Inflammatory macrophage treated with lipopolysaccharide for 1 hour (primary cell): ENCODE measurements at regions not wholly inside any gene's neighbourhood (a gene's known extent, or its start where the extent isn't known, plus 50 kb on each side); places are given as distances from the start of the nearest gene placed in this dataset.
"Not testable (repeated sequence)": the region's sequence is repeated elsewhere in the genome, so short reads cannot be mapped to it uniquely, and the experiment has no call there.

Experiments used
- DNase-seq, 2 donors: peaks; one replicate each; pipeline ENCODE4 v3.0.0-alpha.2; 2020 to 2022

- no peak for DNase-seq
These were observed 586.7 kb upstream of the CITED2 start for GRCh38 chr6:139961190-139961589.

GRCh38 chr6:139960671-139961070, 586.2 kb upstream of the CITED2 start:
- DNase-seq = no peak

DNA sequence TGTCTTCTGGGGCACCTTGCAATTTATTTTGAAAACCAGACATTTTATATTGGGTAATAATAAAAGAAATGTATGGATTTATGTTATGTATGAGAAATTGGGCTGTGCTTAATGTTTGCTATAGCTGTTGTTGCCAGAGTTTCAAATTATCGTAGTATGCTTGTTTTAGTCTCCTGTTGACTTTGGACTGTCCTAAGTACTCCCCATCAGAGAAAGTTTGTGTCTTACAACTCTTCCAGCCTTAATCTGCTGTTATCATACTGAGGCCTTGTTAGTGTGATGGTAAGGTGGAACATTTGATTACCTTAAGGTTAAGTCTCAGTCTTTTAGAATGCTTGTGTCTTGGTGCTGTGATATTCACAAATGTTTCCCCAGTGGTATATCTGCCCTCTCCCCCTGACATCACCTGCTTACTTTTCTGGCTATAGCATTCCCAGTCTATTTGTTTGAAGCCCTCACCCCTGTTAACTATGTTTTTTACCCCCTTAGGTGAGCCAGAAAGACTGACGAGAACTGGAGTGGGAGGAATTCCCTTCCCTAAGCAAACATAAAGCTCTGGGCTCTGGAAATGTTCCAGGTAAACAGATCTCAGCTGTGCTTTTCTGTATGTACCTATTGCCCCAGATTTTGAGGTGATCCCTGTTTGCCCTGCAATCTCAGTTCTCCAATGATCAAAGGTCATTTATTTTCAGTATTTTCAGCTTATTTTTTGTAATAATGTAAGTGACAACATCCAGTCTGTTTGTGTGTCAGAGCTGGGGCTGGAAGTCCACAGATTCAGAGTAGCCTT, 581.1 kb upstream of the CITED2 start:
- no peak for DNase-seq

DNA sequence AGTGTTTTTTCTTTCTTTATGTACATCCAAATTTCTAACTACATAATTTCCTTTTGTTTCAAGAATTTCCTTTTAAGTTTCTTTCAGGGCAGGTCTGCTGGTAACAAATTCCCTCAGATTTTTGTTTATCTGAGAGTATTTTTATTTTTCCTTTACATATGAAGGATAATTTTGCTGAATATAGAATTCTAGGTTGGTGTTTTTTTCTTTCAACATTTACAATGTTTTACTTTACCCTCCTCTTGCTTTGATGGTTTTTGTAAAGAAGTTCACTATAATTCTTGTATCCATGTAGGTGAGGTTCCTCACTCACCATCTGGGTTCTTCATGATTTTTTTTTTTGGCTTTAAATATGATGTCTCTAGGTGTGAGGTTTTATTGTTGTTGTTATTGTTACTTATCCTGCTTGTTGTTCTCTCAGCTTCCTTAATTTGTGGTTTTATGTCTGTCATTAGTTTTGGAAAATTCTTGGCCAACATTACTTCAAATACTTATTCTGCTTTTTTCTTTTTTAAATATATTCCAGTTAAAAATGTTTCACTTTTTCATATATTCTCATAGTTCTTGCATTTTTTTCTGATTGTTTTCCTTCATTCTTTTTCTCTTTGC, 580.1 kb upstream of the CITED2 start:
- DNase-seq = no peak

- DNase-seq = not testable (repeated sequence)
These were observed 579.3 kb upstream of the CITED2 start for GRCh38 chr6:139953780-139954179.

DNA sequence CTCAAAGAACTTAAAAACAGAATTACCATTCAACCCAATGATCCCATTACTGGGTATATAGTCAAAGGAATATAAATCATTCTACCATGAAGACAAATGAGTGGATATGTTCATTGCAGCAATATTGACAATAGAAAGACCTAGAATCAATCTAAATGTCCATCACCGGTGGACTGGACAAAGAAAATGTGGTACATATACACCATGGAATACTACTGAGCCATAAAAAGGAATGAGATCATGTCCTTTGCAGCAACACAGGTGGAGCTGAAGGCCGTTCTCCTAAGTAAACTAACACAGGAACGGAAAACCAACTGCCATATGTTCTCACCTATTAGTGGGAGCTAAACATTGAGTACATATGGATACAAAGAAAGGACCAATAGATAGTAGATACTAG, 576.7 kb upstream of the CITED2 start:
- DNase-seq = no peak

- DNase-seq = no peak
These were observed 570.5 kb upstream of the CITED2 start for GRCh38 chr6:139944976-139945375.

- DNase-seq = no peak
These were observed 569.7 kb upstream of the CITED2 start for GRCh38 chr6:139944131-139944530.

DNA sequence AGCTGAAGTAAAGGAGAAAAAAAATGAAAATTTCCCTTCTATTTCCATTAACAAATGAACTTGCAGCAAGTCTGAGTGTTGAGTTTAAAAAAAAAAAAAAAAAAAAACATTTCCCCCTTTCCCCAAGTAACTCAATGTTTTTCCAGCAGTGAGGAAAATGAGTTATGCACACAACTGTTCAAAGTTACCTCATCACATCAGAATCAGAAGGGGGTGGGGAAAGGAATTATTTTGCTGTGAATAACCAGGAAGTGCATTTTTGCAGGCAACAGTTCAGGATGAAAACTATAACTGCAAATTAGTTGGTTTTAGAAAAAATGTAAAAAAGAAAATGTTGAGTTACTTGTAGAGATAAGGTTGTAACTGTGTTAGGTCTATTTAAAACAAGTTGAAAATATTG, 568.9 kb upstream of the CITED2 start:
- no peak for DNase-seq

DNA sequence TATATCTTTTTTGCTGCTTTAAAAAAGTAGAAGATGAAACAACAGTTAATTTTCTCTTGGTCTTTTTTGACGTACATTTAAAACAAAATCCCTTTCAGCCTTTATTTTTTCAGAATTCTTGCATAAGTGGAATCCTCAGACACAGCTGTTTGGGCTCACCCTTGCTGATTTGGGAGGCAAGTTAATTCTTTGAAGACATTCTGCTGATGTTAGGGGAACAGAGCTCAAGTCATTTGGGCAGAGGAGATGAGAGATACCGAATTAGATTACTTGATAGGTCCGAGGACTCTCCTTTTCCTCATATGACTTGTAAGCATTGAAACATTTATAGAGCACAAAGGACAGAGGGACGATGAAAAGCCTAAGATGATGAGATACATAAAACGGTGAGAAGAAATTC, 567.9 kb upstream of the CITED2 start:
- DNase-seq = no peak

DNA sequence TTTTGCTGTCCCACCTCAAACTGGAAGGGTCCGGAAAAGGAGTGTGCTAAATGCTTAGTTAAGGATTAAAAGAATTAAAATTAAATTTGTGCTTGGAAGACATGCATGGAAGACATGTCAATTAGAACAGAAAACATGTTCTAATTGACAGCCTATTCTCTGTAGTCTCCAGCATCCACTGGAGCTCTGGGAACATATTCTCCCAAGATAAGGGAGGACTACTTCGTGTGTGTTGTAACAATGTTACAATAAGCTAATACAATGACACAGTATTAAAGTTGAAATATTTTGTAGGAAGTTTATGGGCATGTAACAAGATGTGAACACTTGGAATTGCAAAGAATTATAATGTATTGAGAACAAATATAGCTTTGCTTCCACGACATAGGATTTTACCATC, 567.4 kb upstream of the CITED2 start:
- no peak for DNase-seq

DNA sequence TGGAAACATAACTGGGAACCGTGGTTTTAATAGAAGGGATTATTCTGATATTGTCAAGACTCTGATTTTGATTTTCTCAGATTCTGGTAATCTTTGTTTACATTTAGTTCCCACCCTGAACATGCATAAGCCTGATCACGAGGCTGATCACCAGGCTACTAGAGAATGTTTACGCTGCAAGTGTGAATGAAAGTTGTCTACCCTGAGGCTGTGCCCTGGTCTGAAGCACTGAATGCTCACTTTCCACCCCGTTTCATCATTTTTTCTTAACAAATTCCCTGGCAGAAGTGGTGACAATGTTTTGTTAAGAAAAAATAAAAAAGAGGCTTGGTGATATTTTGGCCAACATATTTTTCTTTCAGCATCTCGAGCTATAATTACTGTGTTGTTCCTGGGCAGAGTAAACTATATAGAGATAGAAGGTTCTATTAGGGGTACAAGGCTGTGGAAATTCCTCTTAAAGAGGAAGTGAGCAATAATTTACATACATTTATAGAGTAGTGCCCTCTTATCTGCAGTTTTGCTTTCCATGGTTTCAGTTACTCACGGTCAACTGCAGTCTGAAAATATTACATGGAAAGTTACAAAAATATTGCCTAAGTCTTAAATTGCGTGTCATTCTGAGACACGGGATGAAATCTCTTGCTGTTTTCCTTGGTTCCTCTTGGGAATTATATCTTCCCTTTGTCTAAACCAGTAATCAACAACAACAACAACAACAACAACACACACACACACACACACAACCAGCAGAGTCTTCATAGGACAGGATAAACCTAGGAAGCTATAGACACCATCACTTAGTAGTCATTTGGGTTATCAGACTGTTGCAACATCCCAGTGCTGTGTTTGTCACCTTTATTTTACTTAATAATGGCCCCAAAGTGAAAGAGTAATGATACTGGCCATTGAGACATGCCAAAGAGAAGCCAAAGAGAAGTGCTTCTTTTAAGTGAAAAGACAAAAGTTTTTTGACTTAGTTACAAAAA, 566.6 kb upstream of the CITED2 start:
- peak; percentile 86 to 90 for DNase-seq

DNA sequence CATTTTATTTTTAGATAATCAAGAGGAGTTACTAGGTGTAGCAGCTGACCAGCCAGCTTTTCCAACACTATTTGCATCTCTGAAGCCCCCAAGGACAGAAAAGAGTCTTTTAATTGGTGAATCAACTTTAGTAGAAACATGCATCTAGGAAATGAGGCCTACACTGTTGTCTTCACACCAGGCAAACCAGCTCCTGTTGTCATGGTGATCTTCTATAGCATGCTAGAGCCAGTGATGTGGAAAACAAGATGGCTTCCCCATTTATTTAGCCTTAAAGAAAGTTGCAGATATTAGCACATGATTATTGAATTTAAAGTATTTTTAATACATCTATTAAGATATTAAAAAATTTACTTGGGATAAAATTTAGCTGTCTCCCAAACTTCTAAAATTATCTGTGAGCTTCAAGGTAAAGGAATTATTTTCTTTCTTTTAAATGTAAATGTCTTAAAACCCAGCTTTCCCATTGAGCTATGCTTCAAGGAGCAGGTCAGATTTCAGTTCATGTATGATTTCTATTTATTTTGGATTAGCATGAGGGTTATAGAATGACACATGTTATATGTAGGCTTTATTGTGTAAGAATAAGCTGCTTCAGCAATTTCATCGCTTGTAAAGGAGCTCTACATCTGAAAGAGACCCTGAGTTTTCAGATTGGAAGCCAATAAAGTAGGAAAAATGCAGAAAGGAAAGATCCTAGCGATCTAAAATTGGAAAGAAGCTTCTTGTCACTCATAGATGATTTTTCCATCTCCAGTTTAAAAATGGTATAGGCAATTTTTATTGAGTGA, 564.9 kb upstream of the CITED2 start:
- DNase-seq = no peak

DNA sequence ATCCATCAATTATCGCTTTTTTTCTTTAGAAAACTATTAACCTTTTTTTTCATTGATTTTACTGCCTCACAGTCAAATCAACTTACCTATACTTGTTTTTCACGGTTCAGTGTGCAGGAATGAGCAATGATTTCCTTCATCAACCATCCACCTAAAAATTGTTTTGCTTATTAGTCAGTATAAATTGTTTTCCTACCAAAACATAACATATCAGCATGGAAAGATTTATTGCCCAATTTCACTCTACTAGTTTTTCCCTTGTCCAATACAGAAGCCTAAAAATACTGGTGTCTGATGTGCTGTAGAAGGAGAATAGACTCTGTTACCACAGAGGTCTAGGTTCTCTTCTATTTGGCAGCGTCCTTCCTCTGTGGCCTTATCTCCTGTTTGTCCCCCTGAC, 558.2 kb upstream of the CITED2 start:
- no peak for DNase-seq

GRCh38 chr6:139931747-139932146, 557.3 kb upstream of the CITED2 start:
- DNase-seq = no peak

DNA sequence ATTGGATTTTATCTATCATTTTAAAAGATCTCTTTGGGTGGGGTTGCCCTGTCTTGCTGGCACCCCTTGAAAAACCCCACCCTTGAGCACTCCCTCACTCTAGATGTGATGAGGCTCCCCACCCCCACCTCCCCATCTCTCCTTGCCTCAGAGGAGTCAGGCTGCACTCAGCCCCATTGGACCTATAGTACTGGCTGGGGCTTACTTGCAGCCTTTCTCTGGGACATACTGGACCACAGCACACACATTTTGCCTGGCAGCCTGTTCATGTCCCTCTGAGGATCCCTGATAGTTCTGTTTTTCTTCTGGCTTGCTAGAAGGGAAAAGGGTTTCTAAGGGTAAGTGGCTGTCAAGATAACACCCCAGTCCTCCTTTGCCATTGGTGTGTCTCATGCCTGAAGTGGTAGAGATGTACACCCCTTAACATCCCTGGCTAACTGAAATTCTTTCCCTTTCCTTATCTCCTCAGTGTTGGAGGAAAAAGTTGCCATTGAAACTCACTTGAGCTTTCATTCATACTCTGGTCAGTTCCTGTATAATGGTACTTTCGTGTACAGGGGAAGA, 553.4 kb upstream of the CITED2 start:
- no peak for DNase-seq

DNA sequence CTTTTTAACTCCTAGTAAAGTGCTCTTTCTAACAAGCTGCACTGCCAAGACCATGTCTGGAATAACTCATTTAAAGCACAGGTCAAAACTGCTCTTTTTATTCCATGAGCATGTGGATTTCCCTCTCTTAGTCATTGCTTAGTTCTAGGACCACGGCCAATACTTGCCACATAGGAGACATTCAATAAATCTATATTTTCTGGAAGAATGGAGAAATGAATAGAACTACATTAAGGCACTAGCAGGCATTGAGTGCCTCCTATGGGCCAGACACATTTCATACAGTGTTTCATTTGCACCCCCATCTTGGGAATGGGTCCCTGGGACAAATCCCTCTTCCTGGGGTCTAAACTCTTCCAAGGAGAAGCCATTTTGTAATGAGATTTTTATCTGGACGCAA, 552.8 kb upstream of the CITED2 start:
- no peak for DNase-seq

DNA sequence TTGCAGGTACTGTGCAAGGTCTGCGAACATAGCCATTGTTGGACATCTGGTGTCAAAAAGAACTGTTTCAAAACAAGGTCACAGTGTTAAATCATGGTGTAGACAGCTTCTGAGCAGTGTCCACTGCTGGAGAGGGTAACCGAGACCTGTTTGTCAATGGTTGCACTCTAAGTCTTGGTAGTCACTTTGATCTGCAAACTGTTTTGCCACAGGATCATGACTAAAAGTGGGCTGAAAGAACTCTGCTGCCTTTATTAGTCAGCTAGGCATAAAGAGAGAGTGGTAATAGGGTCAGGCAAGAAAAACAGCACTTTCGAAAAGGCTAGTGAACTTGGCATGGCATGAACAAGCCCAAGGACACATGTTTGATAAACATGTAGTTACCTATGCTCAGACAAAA, 552.3 kb upstream of the CITED2 start:
- DNase-seq = no peak

DNA sequence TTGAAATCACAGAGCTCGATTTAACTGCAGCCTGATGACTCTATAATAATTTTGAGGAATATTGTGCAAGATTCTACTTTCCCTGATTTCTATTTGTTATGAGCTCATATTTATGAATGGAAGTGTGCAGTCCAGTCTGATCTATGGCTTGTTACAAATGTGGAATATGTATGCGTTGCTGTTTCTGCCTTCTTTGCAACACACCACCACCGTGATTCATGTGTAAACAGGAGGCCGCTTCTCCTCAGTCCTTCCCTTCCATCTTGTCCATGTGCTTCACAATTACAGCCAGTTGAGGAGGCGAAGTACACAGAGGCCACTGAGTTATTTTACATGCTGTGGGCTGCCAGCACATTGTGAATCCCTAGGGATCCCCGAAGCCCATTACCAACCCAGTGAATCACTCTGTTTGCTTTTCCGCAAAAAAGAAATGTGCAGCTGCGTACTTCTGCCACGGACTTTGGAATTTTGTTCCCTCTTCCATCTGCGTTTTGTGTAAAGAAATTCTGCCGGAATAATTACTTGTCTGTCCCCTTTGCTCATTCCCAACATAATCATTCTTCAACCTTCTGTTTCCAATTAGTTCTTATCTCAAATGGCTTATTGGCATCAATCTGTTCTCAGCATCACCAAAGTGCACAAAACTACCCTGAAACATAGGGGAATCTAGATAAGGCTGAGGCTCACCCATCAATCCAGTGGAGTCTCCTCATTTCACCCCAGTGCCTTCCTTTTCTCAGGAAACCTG, 551.6 kb upstream of the CITED2 start:
- DNase-seq = peak; percentile 75 to 82

- DNase-seq = no peak
These were observed 549.6 kb upstream of the CITED2 start for GRCh38 chr6:139923964-139924475.

DNA sequence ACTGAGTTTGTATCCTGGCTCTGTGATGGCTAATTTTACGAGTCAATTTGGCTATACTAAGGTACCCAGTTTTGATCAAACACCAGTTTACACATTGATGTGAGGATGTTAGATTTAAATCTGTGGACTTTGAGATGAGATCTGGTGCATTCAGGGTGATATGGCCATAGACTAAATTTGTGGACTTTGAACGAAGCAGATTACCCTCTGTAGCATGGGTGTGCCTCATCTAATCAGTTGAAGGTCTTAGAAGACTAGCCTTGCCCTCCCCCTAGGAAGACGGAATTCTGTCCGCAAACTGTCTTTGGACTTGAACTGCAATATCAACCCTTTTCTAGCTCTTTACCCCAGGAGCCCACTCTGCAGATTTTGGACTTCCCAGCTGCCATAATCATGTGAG, 547.8 kb upstream of the CITED2 start:
- no peak for DNase-seq

GRCh38 chr6:139920776-139921100, 546.3 kb upstream of the CITED2 start:
- no peak for DNase-seq
